ENCODE measurements at regions not wholly inside any gene's neighbourhood (a gene's known extent, or its start where the extent isn't known, plus 50 kb on each side); places are given as distances from the start of the nearest gene placed in this dataset.

DNA sequence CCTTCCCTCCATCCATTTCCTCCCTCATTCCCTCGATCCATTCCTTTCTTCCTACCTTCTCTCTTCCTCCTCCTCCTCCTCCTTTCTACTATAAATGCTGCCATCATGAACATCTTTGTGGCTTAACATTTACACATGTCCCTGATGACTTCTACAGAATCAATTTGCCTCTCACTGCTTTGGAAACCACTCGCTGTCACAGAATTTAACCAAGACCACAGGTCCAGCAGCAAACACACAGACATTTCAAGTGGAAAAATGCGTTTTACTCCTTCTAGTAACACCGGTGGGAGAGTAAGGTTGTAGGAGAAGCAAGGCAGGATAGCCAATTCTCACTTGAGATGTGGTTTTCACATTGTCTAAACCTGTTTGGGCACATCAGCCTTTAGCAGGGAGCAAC, 101.4 kb upstream of the LRIG1 start:
- Histone ChIP-seq H3K4me2 (ENCODE audit: low read length, poor library complexity, severe bottlenecking) (no peak overlapping the region), H2BK5ac (ENCODE audit: low read depth, low read length, poor library complexity, severe bottlenecking) (no peak overlapping the region), H3K9ac (ENCODE audit: low read length) (no peak overlapping the region), H3K4me3 (ENCODE audit: insufficient read depth in 1 of 2, low read depth in 1 of 2, low read length in 2 of 2) (no peak overlapping the region), H2AFZ (ENCODE audit: low read depth, low read length) (no peak overlapping the region), H3K4ac (ENCODE audit: low read depth in 1 of 2, low read length in 2 of 2) (no peak overlapping the region), H3K18ac (ENCODE audit: low read depth in 1 of 2, low read length in 2 of 2) (no peak overlapping the region), H3K14ac (ENCODE audit: low read length in 2 of 2) (no peak overlapping the region), H3K23ac (ENCODE audit: low read length in 2 of 2) (no peak overlapping the region), H3K4me1 (ENCODE audit: control insufficient read depth, insufficient read depth, low read depth, low read length) (peaks cover 3% of the 10 kb centered on the region), H2BK15ac (ENCODE audit: low read depth, poor library complexity, severe bottlenecking) (no peak overlapping the region), H2AK5ac (ENCODE audit: low read length, severe bottlenecking) (no peak overlapping the region), H4K8ac (ENCODE audit: low read length) (no peak overlapping the region), H3K27ac (ENCODE audit: low read length, poor library complexity, severe bottlenecking) (no peak overlapping the region), H3K36me3 (ENCODE audit: control insufficient read depth in 1 of 2, insufficient read depth in 2 of 2, low read depth in 1 of 2, low read length in 2 of 2) (no peaks in the 10 kb centered on the region), H3K27me3 (ENCODE audit: control insufficient read depth in 1 of 2, insufficient read depth in 1 of 2, low read length in 2 of 2) (no peaks in the 10 kb centered on the region), H2BK12ac (ENCODE audit: low read length in 2 of 2) (no peak overlapping the region), H4K91ac (ENCODE audit: low read length) (no peak overlapping the region), H3K79me1 (replicated peaks; ENCODE audit: low read length, poor library complexity, severe bottlenecking) (no peaks in the 10 kb centered on the region), H2BK120ac (ENCODE audit: low read depth, low read length) (no peak overlapping the region), H3K9me3 (ENCODE audit: control insufficient read depth, low read length) (no peaks in the 10 kb centered on the region)
- DNase-seq = no peak
- WGBS = 81% methylated on average over 4 of the region's 4 CpGs

DNA sequence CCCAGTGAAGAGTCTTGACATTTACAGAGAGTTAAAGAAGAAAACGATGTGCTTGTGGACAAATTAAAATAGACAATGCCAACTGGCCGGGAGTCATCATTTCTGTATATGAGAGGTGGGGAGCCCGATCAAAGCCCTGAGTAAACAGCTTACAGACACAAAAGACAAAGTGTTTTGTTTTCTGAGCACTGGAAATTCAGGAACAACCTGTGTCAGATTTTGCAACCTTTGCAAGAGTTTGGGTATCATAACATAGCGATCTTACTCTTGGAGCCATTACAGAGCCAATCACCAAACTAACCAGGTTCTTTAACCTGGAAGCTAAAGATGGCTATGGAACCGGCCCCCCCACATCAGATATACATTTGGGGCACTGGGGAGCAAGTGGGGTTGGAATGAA, 101.9 kb upstream of the LRIG1 start:
- H3K27me3 ChIP-seq (ENCODE audit: control insufficient read depth in 1 of 2, insufficient read depth in 1 of 2, low read length in 2 of 2) = no peaks in the 10 kb centered on the region
- H2AK5ac ChIP-seq (ENCODE audit: low read length, severe bottlenecking) = no peak overlapping the region
- no peak overlapping the region for H4K91ac ChIP-seq (ENCODE audit: low read length)
- no peak overlapping the region for H4K8ac ChIP-seq (ENCODE audit: low read length)
- no peak overlapping the region for H3K14ac ChIP-seq (ENCODE audit: low read length in 2 of 2)
- H3K36me3 ChIP-seq (ENCODE audit: control insufficient read depth in 1 of 2, insufficient read depth in 2 of 2, low read depth in 1 of 2, low read length in 2 of 2) = no peaks in the 10 kb centered on the region
- H2BK15ac ChIP-seq (ENCODE audit: low read depth, poor library complexity, severe bottlenecking) = no peak overlapping the region
- H3K18ac ChIP-seq (ENCODE audit: low read depth in 1 of 2, low read length in 2 of 2) = no peak overlapping the region
- WGBS = 96% methylated on average over 4 of the region's 5 CpGs
- H3K4me1 ChIP-seq (ENCODE audit: control insufficient read depth, insufficient read depth, low read depth, low read length) = peaks cover 3% of the 10 kb centered on the region
- no peak overlapping the region for H3K4me3 ChIP-seq (ENCODE audit: insufficient read depth in 1 of 2, low read depth in 1 of 2, low read length in 2 of 2)
- H2BK5ac ChIP-seq (ENCODE audit: low read depth, low read length, poor library complexity, severe bottlenecking) = no peak overlapping the region
- no peak overlapping the region for H3K4me2 ChIP-seq (ENCODE audit: low read length, poor library complexity, severe bottlenecking)
- H2AFZ ChIP-seq (ENCODE audit: low read depth, low read length) = no peak overlapping the region
- no peak overlapping the region for H2BK120ac ChIP-seq (ENCODE audit: low read depth, low read length)
- no peaks in the 10 kb centered on the region for H3K79me1 ChIP-seq (replicated peaks; ENCODE audit: low read length, poor library complexity, severe bottlenecking)
- H2BK12ac ChIP-seq (ENCODE audit: low read length in 2 of 2) = no peak overlapping the region
- no peak overlapping the region for H3K27ac ChIP-seq (ENCODE audit: low read length, poor library complexity, severe bottlenecking)
- H3K9ac ChIP-seq (ENCODE audit: low read length) = no peak overlapping the region
- DNase-seq = no peak
- H3K4ac ChIP-seq (ENCODE audit: low read depth in 1 of 2, low read length in 2 of 2) = no peak overlapping the region
- H3K9me3 ChIP-seq (ENCODE audit: control insufficient read depth, low read length) = no peaks in the 10 kb centered on the region
- H3K23ac ChIP-seq (ENCODE audit: low read length in 2 of 2) = no peak overlapping the region

DNA sequence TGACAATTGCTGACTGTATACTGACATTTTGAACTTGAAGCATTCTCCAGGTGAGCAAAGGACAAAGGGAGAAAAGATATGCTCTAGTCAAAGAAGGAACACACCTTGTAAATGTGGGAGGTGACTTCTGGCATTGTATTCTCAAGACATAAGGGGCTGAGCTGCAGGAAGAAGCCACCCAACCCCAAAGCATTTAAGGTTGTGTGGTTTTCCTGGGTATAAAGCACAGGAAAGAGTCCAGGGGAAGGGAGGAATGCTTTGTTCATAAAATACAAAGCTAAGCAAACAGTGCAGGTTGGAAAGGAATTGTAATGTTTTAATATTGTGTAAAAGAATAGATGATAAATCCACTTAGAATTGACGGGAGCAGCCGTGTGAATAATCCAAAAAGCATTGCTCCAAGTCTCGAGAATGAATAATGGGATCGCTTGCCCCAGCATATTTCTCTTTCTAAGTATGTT, 102.4 kb upstream of the LRIG1 start:
- Histone ChIP-seq H2BK5ac (ENCODE audit: low read depth, low read length, poor library complexity, severe bottlenecking) (no peak overlapping the region), H3K4me1 (ENCODE audit: control insufficient read depth, insufficient read depth, low read depth, low read length) (peaks cover 3% of the 10 kb centered on the region), H4K91ac (ENCODE audit: low read length) (no peak overlapping the region), H4K8ac (ENCODE audit: low read length) (no peak overlapping the region), H3K9me3 (ENCODE audit: control insufficient read depth, low read length) (no peaks in the 10 kb centered on the region), H3K36me3 (ENCODE audit: control insufficient read depth in 1 of 2, insufficient read depth in 2 of 2, low read depth in 1 of 2, low read length in 2 of 2) (no peaks in the 10 kb centered on the region), H3K14ac (ENCODE audit: low read length in 2 of 2) (no peak overlapping the region), H3K4ac (ENCODE audit: low read depth in 1 of 2, low read length in 2 of 2) (no peak overlapping the region), H3K23ac (ENCODE audit: low read length in 2 of 2) (no peak overlapping the region), H3K27me3 (ENCODE audit: control insufficient read depth in 1 of 2, insufficient read depth in 1 of 2, low read length in 2 of 2) (no peaks in the 10 kb centered on the region), H3K4me3 (ENCODE audit: insufficient read depth in 1 of 2, low read depth in 1 of 2, low read length in 2 of 2) (no peak overlapping the region), H3K27ac (ENCODE audit: low read length, poor library complexity, severe bottlenecking) (no peak overlapping the region), H2BK15ac (ENCODE audit: low read depth, poor library complexity, severe bottlenecking) (no peak overlapping the region), H2BK120ac (ENCODE audit: low read depth, low read length) (no peak overlapping the region), H3K9ac (ENCODE audit: low read length) (no peak overlapping the region), H3K4me2 (ENCODE audit: low read length, poor library complexity, severe bottlenecking) (no peak overlapping the region), H3K79me1 (replicated peaks; ENCODE audit: low read length, poor library complexity, severe bottlenecking) (no peaks in the 10 kb centered on the region), H3K18ac (ENCODE audit: low read depth in 1 of 2, low read length in 2 of 2) (no peak overlapping the region), H2BK12ac (ENCODE audit: low read length in 2 of 2) (no peak overlapping the region), H2AK5ac (ENCODE audit: low read length, severe bottlenecking) (no peak overlapping the region), H2AFZ (ENCODE audit: low read depth, low read length) (no peak overlapping the region)
- 88% methylated on average over 4 of the region's 4 CpGs for WGBS
- DNase-seq = no peak

DNA sequence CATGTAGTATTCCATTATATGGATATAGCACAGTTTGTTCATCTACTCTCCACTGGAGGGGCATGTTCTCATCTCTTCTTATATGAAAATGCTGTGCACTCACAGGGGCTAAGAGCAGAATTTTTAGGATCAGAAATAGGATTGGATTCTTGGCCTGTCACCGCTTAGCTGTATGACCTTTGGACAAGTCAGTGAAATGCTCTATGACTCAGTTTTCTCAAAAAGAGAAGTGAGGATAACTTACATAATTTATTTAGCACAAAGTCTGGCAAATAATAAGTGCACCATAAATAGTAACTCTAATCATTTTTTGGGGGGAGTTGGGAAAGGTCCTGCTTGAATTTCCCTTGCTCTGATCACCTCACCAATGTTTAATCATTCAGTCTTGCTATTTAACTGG, 103.7 kb upstream of the LRIG1 start:
- H3K79me1 ChIP-seq (replicated peaks; ENCODE audit: low read length, poor library complexity, severe bottlenecking) = no peaks in the 10 kb centered on the region
- H2BK15ac ChIP-seq (ENCODE audit: low read depth, poor library complexity, severe bottlenecking) = no peak overlapping the region
- H3K14ac ChIP-seq (ENCODE audit: low read length in 2 of 2) = no peak overlapping the region
- peaks cover under 1% of the 10 kb centered on the region for H3K4me1 ChIP-seq (ENCODE audit: control insufficient read depth, insufficient read depth, low read depth, low read length)
- H3K23ac ChIP-seq (ENCODE audit: low read length in 2 of 2) = no peak overlapping the region
- no peak overlapping the region for H3K9ac ChIP-seq (ENCODE audit: low read length)
- H2AFZ ChIP-seq (ENCODE audit: low read depth, low read length) = no peak overlapping the region
- H3K36me3 ChIP-seq (ENCODE audit: control insufficient read depth in 1 of 2, insufficient read depth in 2 of 2, low read depth in 1 of 2, low read length in 2 of 2) = no peaks in the 10 kb centered on the region
- H3K18ac ChIP-seq (ENCODE audit: low read depth in 1 of 2, low read length in 2 of 2) = no peak overlapping the region
- no peak overlapping the region for H2BK12ac ChIP-seq (ENCODE audit: low read length in 2 of 2)
- no peak overlapping the region for H4K8ac ChIP-seq (ENCODE audit: low read length)
- WGBS = 100% methylated on average over 1 of the region's 1 CpG
- no peak overlapping the region for H2BK5ac ChIP-seq (ENCODE audit: low read depth, low read length, poor library complexity, severe bottlenecking)
- no peak overlapping the region for H4K91ac ChIP-seq (ENCODE audit: low read length)
- no peak overlapping the region for H3K4me2 ChIP-seq (ENCODE audit: low read length, poor library complexity, severe bottlenecking)
- H3K27me3 ChIP-seq (ENCODE audit: control insufficient read depth in 1 of 2, insufficient read depth in 1 of 2, low read length in 2 of 2) = no peaks in the 10 kb centered on the region
- no peak overlapping the region for H3K27ac ChIP-seq (ENCODE audit: low read length, poor library complexity, severe bottlenecking)
- H2BK120ac ChIP-seq (ENCODE audit: low read depth, low read length) = no peak overlapping the region
- H3K4me3 ChIP-seq (ENCODE audit: insufficient read depth in 1 of 2, low read depth in 1 of 2, low read length in 2 of 2) = no peak overlapping the region
- no peak for DNase-seq
- no peak overlapping the region for H2AK5ac ChIP-seq (ENCODE audit: low read length, severe bottlenecking)
- H3K4ac ChIP-seq (ENCODE audit: low read depth in 1 of 2, low read length in 2 of 2) = no peak overlapping the region
- no peaks in the 10 kb centered on the region for H3K9me3 ChIP-seq (ENCODE audit: control insufficient read depth, low read length)
